ENCODE measurements at regions not wholly inside any gene's neighbourhood (a gene's known extent, or its start where the extent isn't known, plus 50 kb on each side); places are given as distances from the start of the nearest gene placed in this dataset.

DNA sequence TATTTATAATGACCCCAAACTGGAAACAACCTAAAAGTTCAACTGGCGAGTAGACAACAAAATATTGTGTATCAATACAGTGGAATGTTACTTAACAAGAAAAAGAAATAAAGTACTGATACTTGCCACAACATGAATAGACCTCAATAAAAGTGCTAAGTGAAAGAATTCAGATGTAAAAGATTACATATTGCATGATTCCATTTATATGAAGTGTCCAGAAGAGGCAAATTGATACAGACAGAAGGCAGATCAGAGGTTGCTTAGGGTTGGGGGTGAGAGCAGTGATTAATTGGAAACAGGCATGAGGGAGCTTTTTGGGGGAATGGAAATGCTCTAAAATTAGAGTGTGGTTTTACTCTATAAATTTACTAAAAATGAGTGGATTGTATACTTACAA lies 183.3 kb downstream of the SATB1 start:
- no peak overlapping the region for H2AK5ac ChIP-seq (ENCODE audit: low read depth, low read length)
- H2BK5ac ChIP-seq (ENCODE audit: low read depth, low read length) = no peak overlapping the region
- H3K4ac ChIP-seq (replicated peaks; ENCODE audit: insufficient read length, low read depth, low read length) = no peak overlapping the region
- H3K18ac ChIP-seq (ENCODE audit: extremely low read depth, low read length) = no peak overlapping the region
- no peak overlapping the region for H2BK12ac ChIP-seq (ENCODE audit: low read depth, low read length)
- no peaks in the 10 kb centered on the region for H3K36me3 ChIP-seq (ENCODE audit: control insufficient read depth in 2 of 4, insufficient read depth in 4 of 4, low read length in 3 of 4)
- no peak overlapping the region for H2BK120ac ChIP-seq (replicated peaks; ENCODE audit: low read depth, low read length)
- H3K14ac ChIP-seq (ENCODE audit: insufficient read length) = no peak overlapping the region
- no peak overlapping the region for H3K27ac ChIP-seq (ENCODE audit: low read depth, low read length)
- no peaks in the 10 kb centered on the region for H3K23me2 ChIP-seq (ENCODE audit: low read depth, low read length)
- H3K4me2 ChIP-seq (ENCODE audit: insufficient read depth in 1 of 2, low read depth in 2 of 2, low read length in 2 of 2) = no peak overlapping the region
- TF ChIP-seq, protein P1, sequence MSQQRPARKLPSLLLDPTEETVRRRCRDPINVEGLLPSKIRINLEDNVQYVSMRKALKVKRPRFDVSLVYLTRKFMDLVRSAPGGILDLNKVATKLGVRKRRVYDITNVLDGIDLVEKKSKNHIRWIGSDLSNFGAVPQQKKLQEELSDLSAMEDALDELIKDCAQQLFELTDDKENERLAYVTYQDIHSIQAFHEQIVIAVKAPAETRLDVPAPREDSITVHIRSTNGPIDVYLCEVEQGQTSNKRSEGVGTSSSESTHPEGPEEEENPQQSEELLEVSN (IDR thresholded peaks at IDR 0.05) = no peak
- no peak overlapping the region for H4K8ac ChIP-seq (ENCODE audit: extremely low read depth, insufficient read depth, low read length)
- no peak overlapping the region for H3K9ac ChIP-seq (replicated peaks in 1 of 4; ENCODE audit: extremely low read depth in 1 of 4, low read depth in 3 of 4, low read length in 3 of 4)
- no peak overlapping the region for H2AFZ ChIP-seq (ENCODE audit: low read length)
- peaks cover 0 to 4% (median 2%) of the 10 kb centered on the region in 4 experiments; a peak in 3 of 7 replicates for H3K4me1 ChIP-seq (replicated peaks in 1 of 4; ENCODE audit: control insufficient read depth in 3 of 4, insufficient read depth in 4 of 4, low read length in 3 of 4)
- H4K91ac ChIP-seq (replicated peaks; ENCODE audit: insufficient read length, low read length) = no peak overlapping the region
- H3K79me2 ChIP-seq (ENCODE audit: control insufficient read depth in 1 of 2, insufficient read depth in 2 of 2, low read length in 2 of 2) = no peaks in the 10 kb centered on the region
- FAIRE-seq (no peak), DNase-seq (ENCODE audit: low read depth in 1 of 2, low spot score in 2 of 2) (no peak)
- no peak overlapping the region for H2BK15ac ChIP-seq (ENCODE audit: low read length)
- ChIA-PET POLR2A (ENCODE audit: partially characterized antibody) (no interaction called here), CTCF (ENCODE audit: partially characterized antibody) (interaction anchor here (1.5 kb wide), 1 partner anchor 37 kb away, joined by 3 read pairs; no protein-coding TSS in a partner anchor)
- no peak overlapping the region for H3K56ac ChIP-seq (replicated peaks; ENCODE audit: insufficient read length, low read depth, low read length)
- no peak overlapping the region for H3K4me3 ChIP-seq (ENCODE audit: extremely low read depth in 1 of 4, insufficient read depth in 2 of 4, low read depth in 3 of 4, low read length in 4 of 4)
- H3K79me1 ChIP-seq (ENCODE audit: low read depth, low read length) = no peaks in the 10 kb centered on the region
- H4K5ac ChIP-seq (ENCODE audit: insufficient read length, low read depth, low read length) = no peak overlapping the region
- H3K23ac ChIP-seq (ENCODE audit: insufficient read length) = no peak overlapping the region
- H2BK20ac ChIP-seq (ENCODE audit: low read length) = no peak overlapping the region
- WGBS, 2 experiments (ENCODE audit: extremely low coverage in 1 of 2, insufficient coverage in 1 of 2, insufficient read length in 1 of 2, insufficient replicate concordance in 2 of 2, low coverage in 1 of 2, low lambda C conversion rate in 2 of 2, missing lambda C conversion rate in 1 of 2) = 82% methylated on average over 1 of the region's 1 CpG; no CpG with 5 or more reads in 1 of the 2 experiments
- H3K9me3 ChIP-seq (ENCODE audit: insufficient read depth in 2 of 2, low read depth in 1 of 2, low read length in 1 of 2) = no peaks in the 10 kb centered on the region
- no peaks in the 10 kb centered on the region for H3K27me3 ChIP-seq (replicated peaks in 1 of 4; ENCODE audit: control insufficient read depth in 3 of 4, extremely low read depth in 1 of 4, insufficient read depth in 3 of 4, low read length in 3 of 4)
- H4K20me1 ChIP-seq (replicated peaks in 1 of 2; ENCODE audit: control insufficient read depth in 1 of 2, insufficient read depth in 2 of 2, low read length in 2 of 2) = peaks cover 0 to 1% of the 10 kb centered on the region in 2 experiments

Data from H1 (cell line).